Fibroblast of villous mesenchyme (primary cell): ENCODE measurements at regions not wholly inside any gene's neighbourhood (a gene's known extent, or its start where the extent isn't known, plus 50 kb on each side); places are given as distances from the start of the nearest gene placed in this dataset.

Experiments
- DNase-seq: peaks from one replicate; pipeline ENCODE4 v3.0.0-alpha.2; 2010; ENCODE audit warnings: low read depth
- H3K4me3 ChIP-seq: 2 replicates; pipeline ENCODE4 v1.5.1; 2011; ENCODE audit warnings: low read depth, mild to moderate bottlenecking, low read length
- CTCF ChIP-seq: IDR thresholded peaks from 2 replicates; pipeline ENCODE4 v1.5.1; 2012; ENCODE audit warnings: low read depth, mild to moderate bottlenecking, low read length; ENCODE audit not compliant: insufficient read depth

GRCh38 chr14:76304536-76305267 lies 71.2 kb upstream of the ESRRB start:
- DNase-seq = no peak
- H3K4me3 ChIP-seq = no peak overlapping the region
- TF ChIP-seq CTCF = no peak

DNA sequence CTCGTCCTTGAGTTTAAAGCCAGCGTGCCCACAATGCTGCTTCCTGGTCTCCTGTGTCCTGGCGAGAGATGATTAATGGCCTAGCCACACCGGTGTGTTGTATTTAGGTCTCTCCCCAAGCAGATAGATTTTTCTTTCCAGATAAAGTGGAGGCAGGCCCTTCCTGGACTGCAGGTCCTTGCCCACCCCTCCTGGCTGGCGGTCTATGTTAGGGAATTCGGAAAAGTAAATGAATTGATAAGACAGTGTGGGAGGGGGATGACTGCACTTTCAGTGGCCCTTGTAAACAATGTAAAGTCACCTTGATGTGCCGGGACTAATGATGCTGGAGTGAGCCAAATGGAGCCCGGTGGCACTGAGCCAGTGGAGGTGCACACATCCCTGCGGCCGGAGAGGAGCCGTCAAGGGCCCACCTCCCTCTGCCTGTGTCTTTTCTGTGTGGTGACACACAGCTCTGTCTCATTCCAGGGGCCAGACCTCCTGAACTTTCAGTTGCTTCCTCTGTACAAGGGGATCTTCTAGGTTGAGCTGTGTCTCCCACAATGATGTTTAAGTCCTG lies 70.6 kb upstream of the ESRRB start:
- TF ChIP-seq CTCF = no peak
- H3K4me3 ChIP-seq = no peak overlapping the region
- DNase-seq = no peak

DNA sequence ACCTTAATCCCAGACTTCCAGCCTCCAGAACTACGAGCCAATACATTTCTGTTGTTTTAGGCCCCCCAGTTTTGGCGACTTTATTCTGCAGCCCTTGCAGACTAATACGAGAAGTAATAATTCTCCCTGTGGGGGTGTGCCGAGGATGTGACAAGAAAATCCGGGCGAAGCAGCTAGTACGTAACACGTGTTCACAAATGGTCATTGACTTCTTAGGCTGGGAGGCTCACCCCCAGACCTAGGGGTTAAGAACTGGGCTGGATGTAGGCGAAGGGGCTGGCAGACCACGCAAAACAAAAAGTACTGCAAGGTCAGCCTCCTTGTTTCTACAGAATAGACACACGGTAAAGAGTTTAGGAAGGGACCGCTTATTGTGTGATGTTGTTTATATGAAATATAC lies 69.8 kb upstream of the ESRRB start:
- H3K4me3 ChIP-seq = no peak overlapping the region
- TF ChIP-seq CTCF = no peak

DNA sequence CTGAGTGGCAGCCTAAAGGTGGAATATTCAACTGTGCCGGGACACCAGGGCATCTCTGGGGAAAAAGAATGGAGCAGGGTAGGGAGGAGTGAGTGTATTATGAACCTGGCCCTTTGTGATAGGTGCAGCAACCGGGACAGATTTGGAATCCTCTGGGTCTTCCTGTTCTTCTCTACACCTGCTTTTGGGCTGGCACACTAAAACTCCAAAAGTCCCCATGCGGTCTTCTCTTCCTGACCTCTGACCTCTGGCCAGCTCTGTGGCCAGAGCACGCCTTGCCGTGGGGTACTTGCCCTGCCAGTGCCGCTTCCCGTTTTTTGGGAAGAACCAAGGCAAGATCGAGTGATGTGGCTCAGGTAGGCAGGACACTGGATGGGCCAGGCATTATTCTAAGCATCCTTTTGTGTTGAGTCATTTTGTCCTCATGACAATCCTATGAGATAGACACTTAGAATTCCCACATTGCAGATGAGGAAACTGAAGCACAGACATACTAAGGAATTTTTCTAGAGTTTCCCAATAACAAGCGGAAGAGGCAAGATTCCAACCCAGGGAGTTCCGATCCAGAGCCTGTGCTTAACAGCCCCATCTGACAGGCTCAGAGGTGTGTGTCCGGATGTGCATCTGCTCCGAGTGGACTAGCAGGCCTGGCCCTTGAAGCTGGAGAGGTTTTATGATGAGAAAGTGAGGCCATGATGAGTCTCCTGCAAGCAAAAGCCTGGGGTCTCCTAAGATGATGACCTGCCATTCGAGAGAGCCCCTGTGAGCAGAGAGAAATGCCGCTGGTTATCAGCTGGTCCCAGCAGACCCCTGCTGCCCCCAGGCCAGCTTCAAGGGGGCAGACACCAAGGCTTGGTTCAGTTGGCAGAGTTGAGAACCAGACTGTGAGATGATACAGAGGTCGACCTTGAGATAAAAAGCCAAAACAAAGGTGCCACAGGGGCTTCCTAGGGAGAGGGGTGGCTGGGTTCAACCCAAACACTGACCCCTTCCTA lies 67.9 kb upstream of the ESRRB start:
- no peak overlapping the region for H3K4me3 ChIP-seq
- TF ChIP-seq CTCF = no peak
- no peak for DNase-seq

More for the DNA sequence above, 69.8 kb upstream of the ESRRB start:
- no peak for DNase-seq

DNA sequence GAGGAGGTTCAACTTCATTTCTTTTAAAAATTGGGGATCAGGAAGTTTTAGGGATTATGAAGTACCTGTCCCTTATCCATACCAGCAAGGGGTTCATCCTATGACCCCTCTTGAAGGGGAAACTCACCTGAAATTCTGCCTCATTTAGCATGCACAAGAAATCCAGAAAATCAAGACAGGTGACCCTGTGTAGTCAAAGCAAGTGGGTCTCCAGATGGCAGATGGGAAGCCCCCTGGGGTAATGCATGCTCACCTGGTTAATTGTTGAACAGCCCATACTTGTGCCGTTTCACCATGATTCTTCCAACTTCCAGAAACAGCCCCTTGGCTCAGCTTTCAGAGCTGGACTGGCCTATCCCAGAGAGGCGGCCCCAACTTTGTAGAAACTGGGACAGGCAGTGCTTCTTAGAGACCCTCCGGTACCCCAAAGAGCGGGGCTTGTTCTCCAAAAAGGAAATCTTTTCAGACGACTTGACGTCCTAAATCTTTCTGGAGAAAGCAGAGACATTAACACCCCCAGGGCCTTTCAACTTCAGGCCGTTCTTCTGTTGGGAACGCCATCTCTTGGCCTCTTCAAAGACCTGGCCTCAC lies 66.3 kb upstream of the ESRRB start:
- TF ChIP-seq CTCF = no peak
- DNase-seq = no peak
- no peak overlapping the region for H3K4me3 ChIP-seq

DNA sequence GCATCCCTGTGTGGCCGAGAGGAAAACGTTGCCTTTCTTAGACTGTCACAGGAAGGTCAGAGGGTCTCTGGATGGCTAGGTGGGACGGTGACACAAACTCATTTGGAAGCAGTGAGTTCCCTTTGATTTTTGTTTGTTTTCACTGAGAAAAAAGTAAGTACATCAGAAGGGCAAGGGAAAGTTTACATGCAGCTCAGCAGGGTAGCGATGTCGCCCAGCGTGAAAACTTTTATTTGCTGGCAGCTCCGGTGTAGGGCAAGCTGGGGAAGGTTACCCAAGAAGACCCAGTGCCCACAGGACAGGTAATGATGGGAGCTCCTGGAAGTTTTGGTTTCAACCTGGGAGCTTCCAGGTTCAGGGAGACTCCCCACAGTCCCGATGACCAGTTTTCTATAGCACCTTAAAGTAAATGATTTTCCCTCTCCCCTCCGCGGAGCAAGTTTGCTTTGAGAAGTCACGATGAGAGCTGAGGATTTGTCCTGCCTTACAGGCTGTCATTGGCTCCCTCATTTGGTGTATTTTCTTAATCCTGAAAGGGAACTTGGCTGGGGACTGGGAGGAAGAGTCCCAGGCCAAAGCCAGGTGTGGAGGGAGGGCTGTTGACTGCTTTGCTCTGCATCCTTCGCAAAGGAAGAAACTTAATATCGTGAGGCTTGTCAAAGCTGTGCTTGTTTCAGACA lies 64.7 kb upstream of the ESRRB start:
- no peak for DNase-seq
- no peak overlapping the region for H3K4me3 ChIP-seq
- no peak for TF ChIP-seq CTCF
